H1 (cell line): ENCODE measurements at regions not wholly inside any gene's neighbourhood (a gene's known extent, or its start where the extent isn't known, plus 50 kb on each side); places are given as distances from the start of the nearest gene placed in this dataset.

Experiments
- SIN3A ChIP-seq, 2 experiments: IDR thresholded peaks in 1 of 2; conservative IDR thresholded peaks in 1 of 2; 2 replicates each; pipeline ENCODE4 v1.6.1; 2011 to 2012; ENCODE audit warnings: low read length in 2 of 2, improper control_type of control experiment in 1 of 2, low read depth in 1 of 2, mild to moderate bottlenecking in 1 of 2

DNA sequence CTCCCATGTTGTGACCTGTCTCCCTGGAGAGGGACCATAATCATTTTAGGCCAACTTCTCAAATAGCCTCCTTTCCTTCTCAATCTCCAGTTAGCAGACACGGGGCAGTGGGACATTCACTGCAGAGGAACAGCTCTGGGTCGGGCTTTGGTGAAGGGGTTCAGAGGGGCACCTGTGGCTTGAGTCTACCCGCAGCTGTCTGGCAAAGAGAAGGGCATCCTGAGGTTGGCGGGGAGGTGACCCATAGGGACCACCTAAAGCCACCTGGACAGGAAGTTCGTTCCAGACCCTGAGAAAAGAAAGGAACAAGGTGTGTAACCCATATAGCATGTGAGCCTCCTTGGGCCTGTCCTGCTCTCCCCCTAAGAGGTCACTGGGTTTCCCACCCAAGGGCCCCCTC lies 155.0 kb downstream of the OAT start (continued):
- TF ChIP-seq SIN3A (conservative IDR thresholded peaks at IDR 0.05 in 1 of 2, IDR thresholded peaks at IDR 0.05 in 1 of 2; ENCODE audit: low read depth in 1 of 2, low read length in 2 of 2): no peak
